Vagina (tissue), 2 donors: ENCODE measurements at regions not wholly inside any gene's neighbourhood (a gene's known extent, or its start where the extent isn't known, plus 50 kb on each side); places are given as distances from the start of the nearest gene placed in this dataset.

Source experiments
- DNase-seq, 2 donors: peaks; one replicate each; pipeline ENCODE4 v3.0.0-alpha.2; 2017; ENCODE audit errors: extremely low spot score in 2 of 2
- H3K27ac ChIP-seq: fragments of 200-600 bp; sonication (generic); one replicate; pipeline ENCODE4 v1.5.1; 2019
- H3K27me3 ChIP-seq: fragments of 200-600 bp; sonication (generic); one replicate; pipeline ENCODE4 v1.5.1; 2019
- H3K36me3 ChIP-seq, 2 donors: fragments of 200-600 bp; sonication (generic); one replicate each; pipeline ENCODE4 v1.5.1; 2017 to 2019
- H3K4me1 ChIP-seq: fragments of 200-600 bp; sonication (generic); one replicate; pipeline ENCODE4 v1.5.1; 2019
- H3K4me3 ChIP-seq, 2 donors: fragments of 200-600 bp; sonication (generic); 1 replicate in 1 of 2; 2 replicates in 1 of 2; pipeline ENCODE4 v1.5.1; 2016 to 2019
- H3K9me3 ChIP-seq: fragments of 200-600 bp; sonication (generic); one replicate; pipeline ENCODE4 v1.5.1; 2019
- POLR2A ChIP-seq, 2 donors: fragments of 450-650 bp; IDR thresholded peaks; one replicate each; pipeline ENCODE4 v1.6.1; 2017; ENCODE audit warnings: antibody characterized with exemption in 2 of 2, mild to moderate bottlenecking in 2 of 2, moderate library complexity in 2 of 2
- POLR2AphosphoS5 ChIP-seq, 2 donors: sonication (generic); formaldehyde crosslinking; IDR thresholded peaks; one replicate each; pipeline ENCODE4 v1.9.0; 2017; ENCODE audit warnings: antibody characterized with exemption in 2 of 2, mild to moderate bottlenecking in 2 of 2, low read depth in 1 of 2; ENCODE audit not compliant: insufficient read depth in 1 of 2
- intact Hi-C: fragments of 100-400 bp; cut with DNase I; formaldehyde crosslinking; loops from one replicate; pipeline ENCODE4 v1.15.1; 2023
- TF ChIP-seq, protein P1 (sequence below), 3 experiments: fragments of 450-650 bp in 2 of 3; fragments of 200-600 bp in 1 of 3; sonication (generic) in 1 of 3; IDR thresholded peaks; one replicate each; pipeline ENCODE4 v1.5.1; 2017 to 2019; ENCODE audit warnings: antibody characterized with exemption in 3 of 3, mild to moderate bottlenecking in 2 of 3, moderate library complexity in 2 of 3

- TF ChIP-seq, protein P1, sequence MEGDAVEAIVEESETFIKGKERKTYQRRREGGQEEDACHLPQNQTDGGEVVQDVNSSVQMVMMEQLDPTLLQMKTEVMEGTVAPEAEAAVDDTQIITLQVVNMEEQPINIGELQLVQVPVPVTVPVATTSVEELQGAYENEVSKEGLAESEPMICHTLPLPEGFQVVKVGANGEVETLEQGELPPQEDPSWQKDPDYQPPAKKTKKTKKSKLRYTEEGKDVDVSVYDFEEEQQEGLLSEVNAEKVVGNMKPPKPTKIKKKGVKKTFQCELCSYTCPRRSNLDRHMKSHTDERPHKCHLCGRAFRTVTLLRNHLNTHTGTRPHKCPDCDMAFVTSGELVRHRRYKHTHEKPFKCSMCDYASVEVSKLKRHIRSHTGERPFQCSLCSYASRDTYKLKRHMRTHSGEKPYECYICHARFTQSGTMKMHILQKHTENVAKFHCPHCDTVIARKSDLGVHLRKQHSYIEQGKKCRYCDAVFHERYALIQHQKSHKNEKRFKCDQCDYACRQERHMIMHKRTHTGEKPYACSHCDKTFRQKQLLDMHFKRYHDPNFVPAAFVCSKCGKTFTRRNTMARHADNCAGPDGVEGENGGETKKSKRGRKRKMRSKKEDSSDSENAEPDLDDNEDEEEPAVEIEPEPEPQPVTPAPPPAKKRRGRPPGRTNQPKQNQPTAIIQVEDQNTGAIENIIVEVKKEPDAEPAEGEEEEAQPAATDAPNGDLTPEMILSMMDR (IDR thresholded peaks at IDR 0.05), result no peak
- no peak for TF ChIP-seq POLR2AphosphoS5 (IDR thresholded peaks at IDR 0.05; ENCODE audit: insufficient read depth in 1 of 2, low read depth in 1 of 2)
- TF ChIP-seq POLR2A (IDR thresholded peaks at IDR 0.05), result no peak
- no peak for DNase-seq
- Histone ChIP-seq H3K9me3 (no peaks in the 10 kb centered on the region), H3K27ac (no peak overlapping the region), H3K4me1 (no peaks in the 10 kb centered on the region), H3K36me3 (no peaks in the 10 kb centered on the region), H3K27me3 (no peaks in the 10 kb centered on the region), H3K4me3 (no peak overlapping the region)
- intact Hi-C loops, result no loop called here
These were observed 244.1 kb upstream of the MTNR1B start for GRCh38 chr11:92725352-92725751.

- H3K4me1 ChIP-seq, result no peaks in the 10 kb centered on the region
- H3K27me3 ChIP-seq, result no peaks in the 10 kb centered on the region
- intact Hi-C loops, result no loop called here
- no peak for DNase-seq
- H3K27ac ChIP-seq, result no peak overlapping the region
- no peaks in the 10 kb centered on the region for H3K9me3 ChIP-seq
- H3K4me3 ChIP-seq, result no peak overlapping the region
- no peaks in the 10 kb centered on the region for H3K36me3 ChIP-seq
- TF ChIP-seq, protein P1 (IDR thresholded peaks at IDR 0.05), result no peak
- TF ChIP-seq POLR2AphosphoS5 (IDR thresholded peaks at IDR 0.05; ENCODE audit: insufficient read depth in 1 of 2, low read depth in 1 of 2), result no peak
- no peak for TF ChIP-seq POLR2A (IDR thresholded peaks at IDR 0.05)
These were observed 242.3 kb upstream of the MTNR1B start for GRCh38 chr11:92727123-92727522.

GRCh38 chr11:92727769-92728168, 241.7 kb upstream of the MTNR1B start:
- Histone ChIP-seq H3K9me3 (no peaks in the 10 kb centered on the region), H3K27ac (no peak overlapping the region), H3K4me3 (no peak overlapping the region), H3K36me3 (no peaks in the 10 kb centered on the region), H3K27me3 (no peaks in the 10 kb centered on the region), H3K4me1 (no peaks in the 10 kb centered on the region)
- no peak for TF ChIP-seq POLR2A (IDR thresholded peaks at IDR 0.05)
- TF ChIP-seq, protein P1 (IDR thresholded peaks at IDR 0.05), result no peak
- TF ChIP-seq POLR2AphosphoS5 (IDR thresholded peaks at IDR 0.05; ENCODE audit: insufficient read depth in 1 of 2, low read depth in 1 of 2), result no peak
- intact Hi-C loops, result no loop called here
- no peak for DNase-seq

DNA sequence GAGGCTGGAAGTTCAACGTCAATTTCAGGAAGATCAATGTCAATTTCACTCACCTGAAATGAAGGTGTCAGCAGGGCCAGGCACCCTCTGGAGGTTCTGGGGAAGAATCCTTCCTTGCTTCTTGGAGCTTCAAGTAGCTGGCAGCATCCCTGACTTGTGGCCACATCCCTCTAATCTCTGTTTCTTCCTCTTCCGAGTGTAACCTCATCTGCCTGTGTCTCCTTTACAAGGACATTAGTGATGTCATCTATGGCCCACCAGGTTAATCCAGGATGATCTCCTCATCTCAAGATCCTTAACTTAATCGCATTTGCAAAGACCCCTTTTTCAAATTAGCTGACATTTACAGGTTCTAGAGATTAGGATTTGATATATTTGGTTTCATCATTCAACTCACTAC, 240.8 kb upstream of the MTNR1B start:
- no peak for TF ChIP-seq POLR2A (IDR thresholded peaks at IDR 0.05)
- no peak overlapping the region for H3K4me3 ChIP-seq
- no peaks in the 10 kb centered on the region for H3K27me3 ChIP-seq
- no peaks in the 10 kb centered on the region for H3K36me3 ChIP-seq
- intact Hi-C loops, result no loop called here
- H3K9me3 ChIP-seq, result no peaks in the 10 kb centered on the region
- H3K27ac ChIP-seq, result no peak overlapping the region
- no peaks in the 10 kb centered on the region for H3K4me1 ChIP-seq
- no peak for DNase-seq

- intact Hi-C loops, result no loop called here
- Histone ChIP-seq H3K27ac (no peak overlapping the region), H3K9me3 (no peaks in the 10 kb centered on the region), H3K4me1 (no peaks in the 10 kb centered on the region), H3K27me3 (no peaks in the 10 kb centered on the region), H3K4me3 (no peak overlapping the region), H3K36me3 (no peaks in the 10 kb centered on the region)
- DNase-seq, result no peak
- TF ChIP-seq POLR2AphosphoS5 (IDR thresholded peaks at IDR 0.05; ENCODE audit: insufficient read depth in 1 of 2, low read depth in 1 of 2), result no peak
- TF ChIP-seq POLR2A (IDR thresholded peaks at IDR 0.05), result no peak
- TF ChIP-seq, protein P1 (IDR thresholded peaks at IDR 0.05), result no peak
These were observed 234.4 kb upstream of the MTNR1B start for GRCh38 chr11:92735039-92735438.

GRCh38 chr11:92738276-92738675, 231.2 kb upstream of the MTNR1B start:
- no peak for DNase-seq
- Histone ChIP-seq H3K9me3 (no peaks in the 10 kb centered on the region), H3K27ac (no peak overlapping the region), H3K4me1 (no peaks in the 10 kb centered on the region), H3K27me3 (no peaks in the 10 kb centered on the region), H3K4me3 (no peak overlapping the region), H3K36me3 (no peaks in the 10 kb centered on the region)
- intact Hi-C loops, result no loop called here
- no peak for TF ChIP-seq POLR2AphosphoS5 (IDR thresholded peaks at IDR 0.05; ENCODE audit: insufficient read depth in 1 of 2, low read depth in 1 of 2)
- TF ChIP-seq, protein P1 (IDR thresholded peaks at IDR 0.05), result no peak
- TF ChIP-seq POLR2A (IDR thresholded peaks at IDR 0.05), result no peak
